ENCODE measurements at regions not wholly inside any gene's neighbourhood (a gene's known extent, or its start where the extent isn't known, plus 50 kb on each side); places are given as distances from the start of the nearest gene placed in this dataset.
"Not testable (repeated sequence)": the region's sequence is repeated elsewhere in the genome, so short reads cannot be mapped to it uniquely, and the experiment has no call there.

DNA sequence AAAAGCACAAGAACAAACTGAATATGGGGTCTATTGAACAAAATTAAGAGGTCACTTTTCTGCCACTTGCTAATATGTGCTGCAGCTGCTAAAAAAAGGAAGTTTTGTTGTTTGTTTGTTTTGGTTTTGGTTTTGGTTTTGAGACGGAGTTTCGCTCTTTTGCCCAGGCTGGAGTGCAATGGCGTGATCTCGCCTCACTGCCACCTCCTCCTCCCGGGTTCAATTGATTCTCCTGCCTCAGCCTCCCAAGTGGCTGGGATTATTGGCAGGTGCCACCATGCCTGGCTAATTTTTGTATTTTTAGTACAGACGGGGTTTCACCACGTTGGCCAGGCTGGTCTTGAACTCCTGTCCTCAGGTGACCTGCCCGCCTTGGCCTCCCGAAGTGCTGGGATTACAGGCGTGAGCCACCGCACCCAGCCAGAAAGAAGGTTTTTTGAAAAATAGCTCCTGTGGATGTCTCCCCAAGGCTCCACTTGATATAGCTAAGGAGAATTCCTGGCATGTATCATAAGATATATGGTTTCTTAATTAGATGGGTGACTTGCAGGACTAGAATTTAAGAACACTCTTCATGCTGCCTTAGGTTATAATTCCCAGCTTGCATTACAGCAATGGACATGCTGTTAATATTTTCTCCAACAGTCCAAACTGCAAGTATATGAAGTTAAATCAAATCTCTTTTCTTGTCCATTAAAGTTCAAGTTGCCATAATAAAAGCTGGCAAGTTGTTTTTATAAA lies 237.6 kb upstream of the AMIGO2 start:
- H3K36me3 Mint-ChIP-seq = no peaks in the 10 kb centered on the region
- no peak for ATAC-seq
- H3K9me3 Mint-ChIP-seq = no peaks in the 10 kb centered on the region
- H3K4me1 Mint-ChIP-seq = peaks cover 15% of the 10 kb centered on the region
- DNase-seq (ENCODE audit: low spot score in 2 of 2) = no peak
- peak overlapping the region; percentile 36 for H3K4me3 Mint-ChIP-seq
- peak overlapping the region; percentile 11 for H3K27ac Mint-ChIP-seq

DNA sequence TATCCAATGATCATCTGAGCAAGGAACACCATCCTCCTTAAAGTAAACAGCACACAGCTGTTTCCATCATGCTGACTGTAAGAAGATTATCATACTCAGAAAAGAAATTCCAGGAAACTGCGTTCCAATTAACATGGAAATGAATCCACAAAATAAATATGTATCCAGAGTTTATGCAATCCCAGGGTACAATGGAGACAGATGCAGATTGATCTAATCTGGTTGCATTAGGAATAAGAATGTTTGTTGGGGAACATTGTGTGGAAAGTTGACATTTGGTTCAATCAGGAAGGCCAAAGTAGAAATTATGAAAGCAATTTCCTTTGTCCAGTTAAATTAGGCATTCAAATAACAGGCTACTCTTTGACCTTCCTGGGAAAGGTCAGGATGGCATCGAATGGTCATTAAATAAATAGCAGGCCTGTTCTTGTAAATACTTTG lies 236.9 kb upstream of the AMIGO2 start:
- Mint-ChIP-seq H3K4me1 (peaks cover 18% of the 10 kb centered on the region), H3K27ac (peak overlapping the region; percentile 11), H3K36me3 (no peaks in the 10 kb centered on the region), H3K4me3 (peak overlapping the region; percentile 36), H3K9me3 (no peaks in the 10 kb centered on the region)
- DNase-seq (ENCODE audit: low spot score in 2 of 2) (no peak), ATAC-seq (no peak)

DNA sequence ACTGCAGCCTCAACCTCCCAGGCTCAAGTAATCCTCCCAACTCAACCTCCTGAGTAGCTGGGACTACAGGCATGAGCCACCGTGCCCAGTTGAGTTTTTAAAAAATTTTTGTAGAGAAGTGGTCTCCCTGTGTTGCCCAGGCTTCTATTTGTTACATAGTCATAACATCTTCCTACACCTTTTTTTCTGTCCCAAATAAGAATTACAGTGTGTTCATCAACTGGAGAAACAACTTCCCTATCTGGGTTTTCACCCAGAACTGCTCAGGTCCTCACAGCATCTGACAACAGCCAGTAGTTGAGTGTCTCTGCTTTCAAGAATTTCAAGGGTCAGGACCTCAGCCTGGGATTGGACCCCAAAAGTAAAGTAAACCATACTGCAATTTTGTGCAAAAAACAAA lies 235.2 kb upstream of the AMIGO2 start:
- H3K36me3 Mint-ChIP-seq = no peaks in the 10 kb centered on the region
- H3K4me3 Mint-ChIP-seq = no peak overlapping the region
- H3K9me3 Mint-ChIP-seq = peaks cover 3% of the 10 kb centered on the region
- no peak for DNase-seq (ENCODE audit: low spot score in 2 of 2)
- ATAC-seq = no peak
- H3K27ac Mint-ChIP-seq = no peak overlapping the region
- H3K4me1 Mint-ChIP-seq = peaks cover 29% of the 10 kb centered on the region

DNA sequence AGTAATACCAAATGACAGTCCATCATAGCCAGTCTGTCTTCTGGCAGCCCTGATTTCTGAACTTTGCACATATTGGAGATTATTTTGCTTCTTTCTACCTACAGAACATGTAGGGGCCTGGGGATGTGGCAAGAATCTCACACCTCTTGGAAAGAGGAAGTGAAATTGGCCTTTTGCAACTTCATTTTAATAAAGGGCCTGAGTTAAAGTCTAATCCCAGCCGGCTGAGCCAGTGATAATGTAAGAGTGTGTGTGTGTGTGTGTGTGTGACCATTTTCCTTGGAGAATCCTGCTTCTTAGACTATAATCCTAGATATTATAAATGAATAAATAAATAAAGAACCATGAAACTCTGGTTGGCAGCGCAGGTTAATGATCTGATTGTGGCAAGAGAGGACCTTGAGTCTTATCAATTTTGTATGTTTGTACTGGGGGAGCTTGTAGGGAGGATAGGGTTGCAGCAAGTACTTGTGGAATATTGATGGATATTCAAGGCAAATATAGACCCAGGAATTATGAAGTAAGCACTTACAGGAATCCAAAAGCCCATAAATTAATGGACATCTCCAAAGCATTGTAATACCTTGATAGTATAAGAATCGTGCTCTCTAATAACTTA lies 233.2 kb upstream of the AMIGO2 start:
- DNase-seq (ENCODE audit: low spot score in 2 of 2) (no peak), ATAC-seq (no peak)
- Mint-ChIP-seq H3K27ac (no peak overlapping the region), H3K4me3 (no peak overlapping the region), H3K4me1 (peaks cover 47% of the 10 kb centered on the region), H3K9me3 (peaks cover 3% of the 10 kb centered on the region), H3K36me3 (no peaks in the 10 kb centered on the region)

DNA sequence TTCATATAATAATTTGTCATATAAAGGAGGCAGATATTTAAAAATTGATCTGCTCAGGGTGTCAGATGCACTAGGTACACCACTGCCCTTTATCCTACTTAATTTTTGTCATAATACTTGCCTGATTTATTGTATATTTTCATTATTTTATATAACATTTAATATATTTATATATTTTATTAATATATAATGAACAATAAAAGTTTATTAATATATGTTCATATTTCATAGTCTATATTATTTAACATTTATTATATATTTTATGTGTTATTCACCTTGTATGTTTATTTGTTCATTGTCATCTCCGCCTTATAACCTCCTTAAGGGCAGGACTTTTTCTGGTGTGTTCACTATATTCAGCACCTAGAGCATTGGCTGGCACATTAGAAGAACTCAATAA lies 232.4 kb upstream of the AMIGO2 start:
- H3K4me1 Mint-ChIP-seq = peaks cover 53% of the 10 kb centered on the region
- no peaks in the 10 kb centered on the region for H3K36me3 Mint-ChIP-seq
- H3K4me3 Mint-ChIP-seq = no peak overlapping the region
- DNase-seq (ENCODE audit: low spot score in 2 of 2) (no peak), ATAC-seq (no peak)
- peaks cover 3% of the 10 kb centered on the region for H3K9me3 Mint-ChIP-seq
- H3K27ac Mint-ChIP-seq = no peak overlapping the region

DNA sequence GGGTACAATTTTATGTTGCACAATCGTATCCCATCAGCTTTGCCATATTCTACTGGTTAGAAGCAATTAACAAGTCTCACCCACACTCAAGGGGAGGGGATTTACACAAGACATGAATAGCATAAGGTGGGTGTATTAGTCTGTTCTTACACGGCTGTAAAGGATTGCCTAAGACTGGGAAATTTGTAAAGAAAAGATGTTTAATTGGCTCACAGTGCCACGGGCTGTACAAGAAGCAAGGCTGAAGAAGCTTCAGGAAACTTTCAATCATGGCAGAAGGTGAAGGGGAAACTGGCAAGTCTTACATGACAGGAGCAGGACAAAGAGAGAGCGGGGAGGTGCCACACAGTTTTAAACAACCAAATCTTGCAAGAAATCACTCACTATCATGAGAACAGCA lies 231.8 kb upstream of the AMIGO2 start:
- no peaks in the 10 kb centered on the region for H3K36me3 Mint-ChIP-seq
- H3K27ac Mint-ChIP-seq = peak overlapping the region; percentile 53
- H3K4me1 Mint-ChIP-seq = peaks cover 53% of the 10 kb centered on the region
- peaks cover 3% of the 10 kb centered on the region for H3K9me3 Mint-ChIP-seq
- H3K4me3 Mint-ChIP-seq = no peak overlapping the region
- DNase-seq (ENCODE audit: low spot score in 2 of 2) = no peak
- no peak for ATAC-seq

DNA sequence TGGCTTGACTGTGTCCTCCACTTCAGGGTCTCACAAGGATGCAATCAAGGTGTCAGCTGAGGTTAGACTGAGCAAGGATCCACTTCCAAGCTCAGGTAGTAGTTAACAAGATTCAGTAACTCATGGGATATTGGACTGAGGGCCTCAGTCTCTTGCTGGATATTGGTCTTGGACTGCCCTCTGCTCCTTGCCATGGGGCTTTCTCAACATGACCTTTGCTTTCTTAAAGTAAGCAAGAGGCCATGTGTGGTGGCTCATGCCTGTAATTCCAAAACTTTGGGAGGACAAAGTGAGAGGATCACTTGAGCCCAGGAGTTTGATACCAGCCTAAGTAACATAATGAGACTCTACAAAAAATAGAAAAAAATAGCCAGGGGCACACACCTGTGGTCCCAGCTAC lies 231.3 kb upstream of the AMIGO2 start:
- Mint-ChIP-seq H3K4me3 (no peak overlapping the region), H3K9me3 (peaks cover 3% of the 10 kb centered on the region), H3K27ac (peak overlapping the region; percentile 53), H3K4me1 (peaks cover 50% of the 10 kb centered on the region), H3K36me3 (no peaks in the 10 kb centered on the region)
- no peak for ATAC-seq
- no peak for DNase-seq (ENCODE audit: low spot score in 2 of 2)

DNA sequence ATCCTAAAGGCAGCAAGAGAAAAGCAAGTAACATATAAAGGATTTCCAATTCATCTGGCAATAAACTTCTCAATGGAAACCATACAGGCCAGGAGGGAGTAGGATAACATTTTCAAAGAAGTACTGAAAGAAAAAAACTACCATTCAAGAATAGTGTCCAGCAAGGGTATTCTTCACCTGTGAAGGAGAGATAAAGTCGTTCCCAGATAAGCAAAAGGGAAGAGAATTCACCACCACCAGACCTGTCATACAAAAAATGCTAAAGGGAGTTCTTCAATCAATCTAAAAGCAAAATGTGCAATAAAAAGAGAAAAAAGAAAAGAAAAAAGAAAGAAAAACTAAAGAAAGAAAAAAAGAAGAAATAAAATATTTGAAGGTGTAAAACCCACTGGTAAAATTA lies 228.9 kb upstream of the AMIGO2 start:
- Mint-ChIP-seq H3K4me1 (peaks cover 53% of the 10 kb centered on the region), H3K9me3 (peaks cover 3% of the 10 kb centered on the region), H3K36me3 (no peaks in the 10 kb centered on the region), H3K4me3 (no peak overlapping the region), H3K27ac (peak overlapping the region; percentile 60)
- no peak for DNase-seq (ENCODE audit: low spot score in 2 of 2)
- ATAC-seq = no peak

DNA sequence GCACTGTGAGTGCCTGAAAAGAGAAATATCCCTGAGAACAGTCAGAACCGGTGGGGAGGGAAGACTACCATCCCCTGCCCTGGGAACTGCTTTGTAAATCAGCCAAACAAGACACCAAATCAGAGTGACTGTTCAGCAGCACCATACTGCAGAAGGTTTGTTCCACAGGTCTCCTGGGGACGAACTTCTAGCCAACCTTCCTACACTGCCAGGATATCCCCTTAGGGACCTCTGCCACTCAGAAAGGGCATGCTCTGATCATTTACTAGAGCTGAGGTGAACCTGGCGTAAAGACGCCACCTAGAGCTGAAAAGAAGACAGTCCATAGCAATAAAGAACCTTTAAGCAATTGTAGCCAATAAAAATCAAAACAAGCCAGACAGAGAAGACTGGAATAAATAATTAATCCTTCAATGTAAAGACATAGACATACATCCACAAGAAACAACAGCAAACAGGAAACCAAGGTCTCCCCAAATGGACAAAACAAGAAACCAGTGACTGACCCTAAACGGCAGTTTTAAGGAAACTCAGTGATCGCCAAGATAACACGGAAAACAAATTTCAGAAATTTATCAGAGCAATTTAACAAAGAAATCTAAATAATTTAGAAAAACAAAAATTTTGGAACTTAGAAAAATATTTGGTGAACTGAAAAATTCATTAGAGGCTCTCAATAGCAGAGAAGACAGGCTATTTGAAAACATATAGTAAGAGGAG lies 228.1 kb upstream of the AMIGO2 start:
- H3K9me3 Mint-ChIP-seq = peaks cover 3% of the 10 kb centered on the region
- peak in 1 of 2 donors; percentile 60 for DNase-seq (ENCODE audit: low spot score in 2 of 2)
- no peaks in the 10 kb centered on the region for H3K36me3 Mint-ChIP-seq
- peaks cover 57% of the 10 kb centered on the region for H3K4me1 Mint-ChIP-seq
- peak overlapping the region; percentile 60 for H3K27ac Mint-ChIP-seq
- ATAC-seq = peak; percentile 97
- H3K4me3 Mint-ChIP-seq = peak overlapping the region; percentile 77

DNA sequence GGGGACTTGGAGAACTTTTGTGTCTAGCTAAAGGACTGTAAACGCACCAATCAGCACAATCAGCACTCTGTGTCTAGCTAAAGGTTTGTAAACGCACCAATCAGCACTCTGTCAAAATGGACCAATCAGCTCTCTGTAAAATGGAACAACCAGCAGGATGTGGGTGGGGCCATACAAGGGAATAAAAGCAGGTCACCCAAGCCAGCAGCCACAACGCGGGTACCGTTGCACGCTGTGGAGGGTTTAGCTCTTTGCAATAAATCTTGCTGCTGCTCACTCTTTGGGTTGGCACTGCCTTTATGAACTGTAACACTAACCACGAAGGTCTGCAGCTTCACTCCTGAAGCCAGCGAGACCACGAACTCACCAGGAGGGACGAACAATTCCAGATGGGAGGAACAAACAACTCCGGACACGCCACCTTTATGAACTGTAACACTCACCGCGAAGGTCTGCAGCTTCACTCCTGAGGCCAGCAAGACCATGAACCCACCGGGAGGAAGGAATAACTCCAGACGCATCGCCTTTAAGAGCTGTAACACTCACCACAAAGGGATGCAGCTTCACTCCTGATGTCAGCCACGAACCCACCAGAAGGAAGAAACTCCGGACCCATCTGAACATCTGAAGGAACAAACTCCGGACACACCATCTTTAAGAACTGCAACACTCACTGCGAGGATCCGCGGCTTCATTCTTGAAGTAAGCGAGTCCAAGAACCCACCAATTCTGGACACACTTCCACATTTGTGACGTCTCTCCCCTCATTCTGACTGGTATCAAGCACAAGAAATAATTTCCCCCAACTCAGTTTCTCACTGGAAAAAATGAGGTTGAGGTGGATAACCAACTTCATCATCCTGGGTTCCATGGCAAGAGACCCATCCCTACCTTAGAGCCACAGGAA lies 227.3 kb upstream of the AMIGO2 start:
- Mint-ChIP-seq H3K4me3 (peak overlapping the region; percentile 77), H3K27ac (peak overlapping the region; percentile 60), H3K4me1 (peaks cover 61% of the 10 kb centered on the region)
- DNase-seq (ENCODE audit: low spot score in 2 of 2) = peak; percentile 15 to 57
- peak; percentile 51 for ATAC-seq
- not testable (repeated sequence) for H3K9me3 Mint-ChIP-seq, H3K36me3 Mint-ChIP-seq

DNA sequence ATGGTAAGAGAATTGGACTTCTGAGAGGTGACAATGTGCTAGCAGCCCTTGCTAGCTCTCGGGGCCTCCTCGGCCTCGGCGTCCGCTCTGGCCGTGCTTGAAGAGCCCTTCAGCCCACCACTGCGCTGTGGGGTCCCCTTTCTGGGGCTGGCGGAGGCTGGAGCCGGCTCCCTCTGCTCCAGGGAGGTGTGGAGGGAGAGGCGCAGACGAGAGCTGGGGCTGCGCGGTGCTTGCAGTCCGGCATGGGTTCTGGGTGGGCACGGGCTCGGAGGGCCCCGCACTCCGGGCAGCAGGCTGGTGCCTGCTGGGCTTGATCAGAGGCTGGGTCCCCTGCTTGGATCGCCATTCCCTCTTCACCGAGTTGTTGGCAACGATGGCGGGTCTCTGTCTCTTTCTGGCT lies 226.4 kb upstream of the AMIGO2 start:
- Mint-ChIP-seq H3K9me3 (peaks cover 3% of the 10 kb centered on the region), H3K27ac (peak overlapping the region; percentile 60), H3K4me3 (peak overlapping the region; percentile 77), H3K36me3 (no peaks in the 10 kb centered on the region), H3K4me1 (peaks cover 54% of the 10 kb centered on the region)
- DNase-seq (ENCODE audit: low spot score in 2 of 2) (no peak), ATAC-seq (no peak)

DNA sequence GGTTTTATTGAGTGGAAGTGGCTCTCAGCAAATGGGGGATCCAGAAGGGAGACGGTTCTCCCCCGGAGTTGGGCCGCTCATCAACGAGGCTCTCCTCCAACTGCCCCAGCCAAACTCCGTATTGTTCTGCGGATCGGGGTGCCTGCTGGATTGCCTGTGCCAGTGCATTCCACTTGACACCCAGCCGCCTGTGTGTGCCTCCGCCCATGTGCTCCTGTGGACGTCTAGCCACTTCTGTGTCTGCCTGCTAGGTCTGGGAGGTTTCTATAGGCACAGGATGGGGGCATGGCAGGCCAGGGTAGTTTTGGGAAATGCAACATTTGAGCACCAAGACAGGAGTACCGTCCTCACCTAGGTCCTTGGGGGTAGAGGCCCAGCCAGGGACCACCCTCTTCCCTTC lies 225.7 kb upstream of the AMIGO2 start:
- Mint-ChIP-seq H3K36me3 (no peaks in the 10 kb centered on the region), H3K4me1 (peaks cover 50% of the 10 kb centered on the region), H3K9me3 (peaks cover 2% of the 10 kb centered on the region), H3K27ac (no peak overlapping the region), H3K4me3 (no peak overlapping the region)
- no peak for DNase-seq (ENCODE audit: low spot score in 2 of 2)
- ATAC-seq = no peak

DNA sequence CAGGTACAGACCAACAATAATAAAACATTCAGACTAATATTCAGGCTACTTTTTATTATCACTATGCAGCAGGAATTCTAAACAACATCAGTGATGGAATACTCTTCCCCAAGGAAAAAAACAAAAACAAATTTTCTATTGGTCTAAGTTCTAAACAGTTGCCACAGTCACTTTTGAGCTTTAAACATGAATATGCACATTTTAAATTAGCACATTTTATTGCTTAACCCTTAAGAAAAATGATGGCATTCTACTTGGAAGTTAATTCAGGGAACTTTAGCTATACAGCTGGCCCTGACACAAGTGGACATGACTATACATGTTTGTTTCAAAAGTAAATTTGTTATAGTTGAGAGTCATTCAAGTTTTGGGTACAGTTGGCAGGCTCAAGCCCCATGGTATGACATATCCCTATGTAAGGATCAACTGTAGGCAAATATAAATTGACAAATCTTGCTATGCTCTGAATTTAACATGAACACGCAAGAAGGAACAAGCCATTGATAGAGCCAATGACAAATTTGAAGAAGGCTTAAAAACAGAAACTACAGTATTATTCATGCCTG lies 224.3 kb upstream of the AMIGO2 start:
- ATAC-seq = no peak
- Mint-ChIP-seq H3K36me3 (no peaks in the 10 kb centered on the region), H3K4me1 (peaks cover 47% of the 10 kb centered on the region), H3K9me3 (no peaks in the 10 kb centered on the region), H3K27ac (no peak overlapping the region), H3K4me3 (no peak overlapping the region)
- DNase-seq (ENCODE audit: low spot score in 2 of 2) = no peak

DNA sequence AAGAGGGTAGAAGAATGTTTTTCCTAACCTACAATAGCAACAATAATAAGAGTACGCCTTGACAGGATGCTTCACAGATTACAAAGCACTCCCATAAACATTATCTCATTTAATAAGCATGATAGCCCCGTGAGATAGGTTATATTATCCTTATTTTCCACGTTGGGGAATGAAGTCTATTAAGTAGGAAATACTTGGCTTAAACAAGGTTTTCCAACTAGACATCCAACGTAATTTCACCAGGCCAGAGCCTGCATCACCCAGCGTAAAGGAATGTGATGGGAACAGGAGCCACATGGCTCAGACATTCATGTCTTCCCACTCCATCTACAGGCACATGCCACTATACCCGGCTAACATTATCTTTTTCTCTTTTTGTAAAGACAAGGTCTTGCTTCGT lies 223.4 kb upstream of the AMIGO2 start:
- H3K36me3 Mint-ChIP-seq = no peaks in the 10 kb centered on the region
- H3K9me3 Mint-ChIP-seq = no peaks in the 10 kb centered on the region
- H3K4me1 Mint-ChIP-seq = peaks cover 50% of the 10 kb centered on the region
- ATAC-seq = no peak
- H3K4me3 Mint-ChIP-seq = no peak overlapping the region
- peak overlapping the region; percentile 73 for H3K27ac Mint-ChIP-seq
- no peak for DNase-seq (ENCODE audit: low spot score in 2 of 2)
